Astrocyte of the cerebellum (primary cell): ENCODE measurements at regions not wholly inside any gene's neighbourhood (a gene's known extent, or its start where the extent isn't known, plus 50 kb on each side); places are given as distances from the start of the nearest gene placed in this dataset.
"Not testable (repeated sequence)": the region's sequence is repeated elsewhere in the genome, so short reads cannot be mapped to it uniquely, and the experiment has no call there.

Experiments used
- DNase-seq: peaks from one replicate; pipeline ENCODE4 v3.0.0-alpha.2; 2011; ENCODE audit warnings: low read depth
- H3K4me3 ChIP-seq: 2 replicates; pipeline ENCODE4 v1.5.1; 2011; ENCODE audit warnings: mild to moderate bottlenecking, low read depth, low read length, moderate library complexity
- in situ Hi-C: cut with HindIII; loops from 2 replicates; pipeline ENCODE4 v1.10.0; 2017; ENCODE audit warnings: low sequenced_read_pairs
- TF ChIP-seq, protein P1 (sequence below): IDR thresholded peaks from 2 replicates; pipeline ENCODE4 v1.5.1; 2012; ENCODE audit warnings: low read length, low read depth, moderate library complexity, mild to moderate bottlenecking; ENCODE audit errors: missing control alignments

DNA sequence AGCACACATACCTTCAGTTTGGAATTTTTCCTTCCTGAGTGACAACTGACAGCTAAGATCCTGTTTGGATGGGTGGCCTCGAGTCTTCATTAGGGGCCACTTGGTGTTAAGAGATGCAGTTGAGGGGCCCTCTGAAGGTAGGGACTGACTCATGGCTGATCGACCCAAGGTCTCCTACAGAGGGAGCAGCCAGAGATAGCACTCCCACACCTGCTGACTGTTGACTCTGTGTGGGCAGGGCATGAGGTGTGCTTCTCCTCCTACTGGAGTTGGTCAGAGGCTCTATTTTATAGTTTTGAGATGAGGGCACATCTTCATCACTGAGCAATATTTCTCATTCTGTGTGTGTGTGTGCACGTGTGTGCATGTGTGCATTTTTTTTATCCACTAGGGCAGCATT is 378.8 kb upstream of the PODXL start:
- DNase-seq, result no peak
- TF ChIP-seq, protein P1, sequence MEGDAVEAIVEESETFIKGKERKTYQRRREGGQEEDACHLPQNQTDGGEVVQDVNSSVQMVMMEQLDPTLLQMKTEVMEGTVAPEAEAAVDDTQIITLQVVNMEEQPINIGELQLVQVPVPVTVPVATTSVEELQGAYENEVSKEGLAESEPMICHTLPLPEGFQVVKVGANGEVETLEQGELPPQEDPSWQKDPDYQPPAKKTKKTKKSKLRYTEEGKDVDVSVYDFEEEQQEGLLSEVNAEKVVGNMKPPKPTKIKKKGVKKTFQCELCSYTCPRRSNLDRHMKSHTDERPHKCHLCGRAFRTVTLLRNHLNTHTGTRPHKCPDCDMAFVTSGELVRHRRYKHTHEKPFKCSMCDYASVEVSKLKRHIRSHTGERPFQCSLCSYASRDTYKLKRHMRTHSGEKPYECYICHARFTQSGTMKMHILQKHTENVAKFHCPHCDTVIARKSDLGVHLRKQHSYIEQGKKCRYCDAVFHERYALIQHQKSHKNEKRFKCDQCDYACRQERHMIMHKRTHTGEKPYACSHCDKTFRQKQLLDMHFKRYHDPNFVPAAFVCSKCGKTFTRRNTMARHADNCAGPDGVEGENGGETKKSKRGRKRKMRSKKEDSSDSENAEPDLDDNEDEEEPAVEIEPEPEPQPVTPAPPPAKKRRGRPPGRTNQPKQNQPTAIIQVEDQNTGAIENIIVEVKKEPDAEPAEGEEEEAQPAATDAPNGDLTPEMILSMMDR, result no peak
- in situ Hi-C loops, result no loop called here
- H3K4me3 ChIP-seq, result no peak overlapping the region

DNA sequence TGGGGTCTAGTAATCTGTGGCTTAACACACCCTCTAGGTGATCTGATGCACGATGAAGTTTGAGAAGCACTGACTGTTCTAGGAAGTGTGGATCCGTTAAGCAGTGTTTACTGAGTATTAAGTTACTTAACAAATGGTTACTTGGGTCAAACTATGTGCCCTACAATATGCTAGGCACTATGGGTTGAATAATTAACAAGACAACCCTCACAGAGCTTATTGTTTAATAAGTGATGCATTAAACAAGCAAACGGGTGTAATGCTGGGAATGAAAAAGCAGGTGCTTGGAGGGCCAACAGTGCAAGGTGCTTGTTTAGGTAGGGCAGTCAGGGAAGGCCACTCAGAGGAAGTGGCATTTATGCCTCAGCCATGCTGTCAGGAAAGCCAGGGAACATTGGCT is 378.0 kb upstream of the PODXL start:
- no peak for DNase-seq
- in situ Hi-C loops, result no loop called here
- TF ChIP-seq, protein P1, result no peak
- no peak overlapping the region for H3K4me3 ChIP-seq

DNA sequence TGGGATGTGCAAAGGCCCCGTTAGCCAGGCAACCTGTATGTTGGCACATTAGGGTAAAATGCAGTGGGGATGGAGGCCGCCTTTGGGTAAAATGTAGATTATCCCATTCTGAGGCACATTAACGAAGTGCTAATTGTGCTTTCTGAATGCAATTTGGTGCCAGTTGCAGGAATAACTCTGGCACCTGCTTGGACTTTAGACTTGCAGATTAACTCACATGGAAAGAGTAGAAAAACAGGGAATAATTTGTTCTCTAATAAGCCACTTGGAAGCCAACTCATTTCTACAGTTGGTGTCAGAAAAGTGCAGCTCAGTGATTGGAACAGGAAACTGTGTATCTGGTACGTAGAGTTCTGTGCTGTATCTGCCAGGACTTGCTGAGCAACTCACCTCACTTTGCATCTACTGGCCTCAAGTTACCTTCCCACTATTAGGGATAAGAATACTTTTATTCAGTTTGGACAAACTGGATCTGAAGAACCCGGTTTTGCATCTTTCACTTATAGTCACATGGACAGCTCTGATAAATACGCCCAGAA is 377.4 kb upstream of the PODXL start:
- in situ Hi-C loops, result no loop called here
- no peak for DNase-seq
- no peak overlapping the region for H3K4me3 ChIP-seq
- TF ChIP-seq, protein P1, result no peak

DNA sequence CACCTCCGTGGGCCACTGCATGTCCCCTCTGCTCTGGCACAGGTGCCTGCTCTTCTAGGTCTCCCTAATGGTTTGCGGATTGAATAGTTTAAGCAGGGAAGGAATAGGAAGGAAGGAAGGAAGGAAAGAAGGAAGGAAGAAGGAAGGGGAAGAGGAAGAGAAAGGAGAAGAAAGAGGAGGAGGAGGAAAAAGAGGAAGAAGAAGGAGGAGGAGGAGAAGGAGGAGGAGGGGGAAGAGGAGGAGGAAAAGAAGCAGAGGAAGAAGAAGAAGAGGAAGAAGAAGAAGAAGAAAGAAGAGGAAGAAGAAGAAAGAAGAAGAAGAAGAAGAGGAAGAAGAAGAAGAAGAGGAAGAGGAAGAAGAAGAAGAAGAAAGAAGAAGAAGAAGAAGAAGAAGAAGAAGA is 376.8 kb upstream of the PODXL start:
- DNase-seq, H3K4me3 ChIP-seq, in situ Hi-C loops: not testable (repeated sequence)

DNA sequence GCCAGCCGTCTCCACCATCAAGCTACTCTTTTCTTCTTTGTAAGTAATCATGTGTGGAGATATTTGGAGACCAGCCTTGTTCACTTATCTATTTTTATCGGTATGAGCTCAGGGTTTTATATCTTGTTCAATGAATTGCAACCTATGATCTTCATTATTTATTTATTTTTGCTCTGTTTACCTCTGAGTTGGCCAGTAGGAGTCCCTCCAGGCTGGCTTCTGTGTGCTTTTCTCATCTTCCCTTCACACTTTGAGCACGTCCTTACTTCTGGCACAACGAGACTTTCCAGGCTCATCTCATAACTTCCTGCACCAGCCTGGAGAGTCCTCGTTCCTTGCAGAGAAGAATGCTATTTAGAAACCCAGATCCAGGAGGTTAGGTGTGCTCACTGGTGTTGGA is 375.8 kb upstream of the PODXL start:
- TF ChIP-seq, protein P1, result no peak
- in situ Hi-C loops, result no loop called here
- H3K4me3 ChIP-seq, result no peak overlapping the region
- no peak for DNase-seq

DNA sequence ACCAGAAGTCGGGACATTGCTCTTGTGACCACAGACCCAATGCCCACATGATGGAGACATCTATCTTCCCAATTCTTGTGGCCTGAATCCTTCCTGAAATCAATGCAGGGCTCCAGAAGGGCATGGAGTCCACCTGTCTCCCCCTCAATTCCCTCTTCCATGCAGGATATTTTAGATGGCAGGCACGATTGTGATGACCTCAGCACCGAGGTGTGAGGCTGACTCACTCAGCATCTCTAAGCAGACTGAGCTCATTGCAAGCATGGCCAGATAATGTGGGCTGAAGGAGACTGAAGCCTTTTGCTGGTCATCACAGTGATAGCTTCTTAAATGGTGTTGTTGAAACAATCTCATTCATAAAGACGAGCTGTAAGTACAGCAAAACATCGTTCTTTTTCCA is 374.9 kb upstream of the PODXL start:
- in situ Hi-C loops, result no loop called here
- no peak overlapping the region for H3K4me3 ChIP-seq
- DNase-seq, result no peak
- TF ChIP-seq, protein P1, result no peak

DNA sequence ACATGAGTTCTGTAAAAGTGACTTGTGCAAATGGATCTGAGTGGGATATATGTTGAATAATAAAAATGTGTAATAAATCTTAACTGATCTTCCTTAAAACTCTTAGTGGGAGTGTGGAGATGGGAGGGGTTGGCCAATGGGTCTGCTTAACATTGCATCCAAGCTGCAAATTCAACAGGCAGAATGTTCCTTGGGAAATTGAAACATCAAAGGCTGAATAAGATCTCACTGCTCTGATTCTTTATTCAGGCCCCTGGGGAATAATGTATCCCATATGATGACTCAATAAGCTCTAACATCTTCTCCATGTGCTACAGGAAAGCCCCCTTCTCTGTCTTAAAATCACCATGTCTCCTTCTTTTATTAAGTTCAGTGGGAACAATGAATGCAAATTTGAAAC is 373.2 kb upstream of the PODXL start:
- TF ChIP-seq, protein P1, result no peak
- DNase-seq, result no peak
- in situ Hi-C loops, result no loop called here
- H3K4me3 ChIP-seq, result no peak overlapping the region
